Naive B cell (primary cell): ENCODE measurements at regions not wholly inside any gene's neighbourhood (a gene's known extent, or its start where the extent isn't known, plus 50 kb on each side); places are given as distances from the start of the nearest gene placed in this dataset.

Experiments used
- ATAC-seq, 2 donors: fragments of 150-1000 bp; cut with Tn5 transposase; 2 replicates each; pipeline ENCODE4 v1.10.0; 2021; ENCODE audit warnings: low read depth in 2 of 2, mild to moderate bottlenecking in 2 of 2, moderate library complexity in 2 of 2
- DNase-seq: peaks from one replicate; pipeline ENCODE4 v3.0.0; 2022
- H3K27ac Mint-ChIP-seq, 6 donors: one replicate each; pipeline ENCODE4 v1.8.0; 2020 to 2022; ENCODE audit warnings: mild to moderate bottlenecking in 6 of 6, mixed read lengths in 6 of 6, moderate library complexity in 5 of 6, inconsistent platforms in 2 of 6
- H3K27me3 Mint-ChIP-seq, 3 donors: one replicate each; pipeline ENCODE4 v1.8.0; 2021 to 2022; ENCODE audit warnings: mixed read lengths in 3 of 3, mild to moderate bottlenecking in 1 of 3
- H3K36me3 Mint-ChIP-seq, 2 donors: one replicate each; pipeline ENCODE4 v1.8.0; 2020 to 2022; ENCODE audit warnings: mixed read lengths in 2 of 2, inconsistent platforms in 1 of 2, mild to moderate bottlenecking in 1 of 2
- H3K4me1 Mint-ChIP-seq, 3 donors: one replicate each; pipeline ENCODE4 v1.8.0; 2020 to 2022; ENCODE audit warnings: mixed read lengths in 3 of 3, inconsistent platforms in 1 of 3, mild to moderate bottlenecking in 1 of 3, moderate library complexity in 1 of 3
- H3K4me3 Mint-ChIP-seq, 8 donors: one replicate each; pipeline ENCODE4 v1.8.0; 2020 to 2022; ENCODE audit warnings: mild to moderate bottlenecking in 8 of 8, mixed read lengths in 8 of 8, moderate library complexity in 8 of 8, inconsistent platforms in 2 of 8
- H3K9me3 Mint-ChIP-seq, 7 donors: one replicate each; pipeline ENCODE4 v1.8.0; 2020 to 2022; ENCODE audit warnings: mixed read lengths in 7 of 7, mild to moderate bottlenecking in 5 of 7, inconsistent platforms in 2 of 7, moderate library complexity in 1 of 7

DNA sequence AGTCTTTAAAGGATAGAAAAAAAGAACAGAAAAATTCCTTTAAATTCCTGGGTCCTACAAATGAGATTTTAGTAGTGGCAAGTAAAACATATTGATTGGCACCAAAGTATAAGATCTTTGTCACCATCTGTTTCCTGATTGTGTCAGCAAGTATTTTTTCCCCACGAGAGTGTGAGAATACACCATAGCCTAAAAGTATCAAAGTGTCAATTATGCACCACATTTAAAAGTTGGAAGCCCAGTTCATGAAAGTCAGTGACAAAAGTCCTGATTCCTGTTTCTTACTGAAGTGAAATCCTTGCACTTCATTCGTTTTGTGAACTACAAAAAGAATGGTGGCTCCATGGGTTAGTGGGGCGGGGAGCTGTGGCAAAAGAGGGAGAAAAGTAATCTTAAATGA, 83.8 kb upstream of the DPH6 start:
- no peak overlapping the region for H3K27ac Mint-ChIP-seq

GRCh38 chr15:35630532-35630931, 84.6 kb upstream of the DPH6 start:
- no peaks in the 10 kb centered on the region for H3K36me3 Mint-ChIP-seq
- DNase-seq (no peak), ATAC-seq (no peak)
- no peak overlapping the region for H3K4me3 Mint-ChIP-seq
- H3K4me1 Mint-ChIP-seq = no peaks in the 10 kb centered on the region
- H3K27ac Mint-ChIP-seq = no peak overlapping the region
- H3K9me3 Mint-ChIP-seq = peaks cover 0 to 7% (median 0%) of the 10 kb centered on the region in 7 donors
- H3K27me3 Mint-ChIP-seq = peaks cover 10 to 20% (median 13%) of the 10 kb centered on the region in 3 donors

More for the DNA sequence above, 83.8 kb upstream of the DPH6 start:
- Mint-ChIP-seq H3K4me3 (no peak overlapping the region), H3K27me3 (peaks cover 5 to 20% (median 10%) of the 10 kb centered on the region in 3 donors), H3K4me1 (no peaks in the 10 kb centered on the region), H3K9me3 (peaks cover 0 to 7% (median 0%) of the 10 kb centered on the region in 7 donors), H3K36me3 (no peaks in the 10 kb centered on the region)
- ATAC-seq (no peak), DNase-seq (no peak)

DNA sequence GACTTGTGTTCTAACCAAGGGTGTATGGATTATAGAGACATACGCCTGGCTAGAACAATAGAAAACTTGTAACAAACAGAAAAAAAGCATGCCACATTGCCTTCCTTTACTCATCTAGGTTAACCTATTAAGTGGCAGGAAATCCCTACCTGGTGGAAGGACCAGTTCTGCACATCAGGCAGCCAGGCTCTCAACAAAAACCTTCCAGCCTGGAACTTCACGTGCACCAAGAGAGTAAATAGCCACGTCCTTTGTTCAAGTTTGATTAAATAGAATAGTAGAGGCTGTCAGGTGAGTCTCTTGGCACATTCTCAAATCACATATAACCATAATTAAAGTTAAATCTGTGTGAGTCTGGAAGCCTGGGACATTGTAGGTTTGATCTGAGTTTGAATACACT, 85.0 kb upstream of the DPH6 start:
- no peaks in the 10 kb centered on the region for H3K4me1 Mint-ChIP-seq
- no peak overlapping the region for H3K4me3 Mint-ChIP-seq
- ATAC-seq (no peak), DNase-seq (no peak)
- H3K27ac Mint-ChIP-seq = peak overlapping the region in 1 of 6 donors; percentile 7
- peaks cover 10 to 20% (median 15%) of the 10 kb centered on the region in 3 donors for H3K27me3 Mint-ChIP-seq
- peaks cover 0 to 7% (median 0%) of the 10 kb centered on the region in 7 donors for H3K9me3 Mint-ChIP-seq
- H3K36me3 Mint-ChIP-seq = no peaks in the 10 kb centered on the region

DNA sequence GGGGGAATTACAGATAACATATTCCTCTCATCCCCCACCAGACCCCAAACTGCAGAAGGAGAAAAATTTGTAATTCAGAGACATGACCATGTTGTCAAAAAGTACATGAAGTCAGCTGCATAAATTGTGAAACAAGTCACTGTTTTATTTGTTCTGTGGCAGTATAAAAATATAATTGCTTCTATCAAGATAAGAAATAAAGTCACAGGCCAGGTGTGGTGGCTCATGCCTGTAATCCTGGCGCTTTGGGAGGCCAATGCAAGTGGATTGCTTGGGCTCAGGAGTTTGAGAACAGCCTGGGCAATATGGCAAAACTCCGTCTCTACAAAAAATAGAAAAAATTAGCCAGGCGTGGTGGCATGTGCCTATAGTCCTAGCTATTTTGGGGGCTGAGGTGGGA, 87.7 kb upstream of the DPH6 start:
- no peak overlapping the region for H3K27ac Mint-ChIP-seq
- no peaks in the 10 kb centered on the region for H3K36me3 Mint-ChIP-seq
- H3K4me3 Mint-ChIP-seq = no peak overlapping the region
- ATAC-seq (no peak), DNase-seq (no peak)
- peaks cover 10 to 15% (median 12%) of the 10 kb centered on the region in 3 donors for H3K27me3 Mint-ChIP-seq
- peaks cover 0 to 10% (median 2%) of the 10 kb centered on the region in 7 donors for H3K9me3 Mint-ChIP-seq
- H3K4me1 Mint-ChIP-seq = no peaks in the 10 kb centered on the region

GRCh38 chr15:35646790-35647189, 100.8 kb upstream of the DPH6 start:
- Mint-ChIP-seq H3K4me3 (no peak overlapping the region), H3K27me3 (peaks cover 0 to 9% (median 8%) of the 10 kb centered on the region in 3 donors), H3K36me3 (peaks cover 0 to 8% of the 10 kb centered on the region in 2 donors), H3K9me3 (peaks cover 2 to 27% (median 11%) of the 10 kb centered on the region in 7 donors), H3K4me1 (no peaks in the 10 kb centered on the region), H3K27ac (no peak overlapping the region)
- DNase-seq (no peak), ATAC-seq (no peak)

GRCh38 chr15:35647303-35647702, 101.3 kb upstream of the DPH6 start:
- H3K36me3 Mint-ChIP-seq = peaks cover 0 to 5% of the 10 kb centered on the region in 2 donors
- ATAC-seq (no peak), DNase-seq (no peak)
- no peak overlapping the region for H3K27ac Mint-ChIP-seq
- H3K9me3 Mint-ChIP-seq = peaks cover 2 to 22% (median 11%) of the 10 kb centered on the region in 7 donors
- no peaks in the 10 kb centered on the region for H3K4me1 Mint-ChIP-seq
- peaks cover 0 to 9% (median 8%) of the 10 kb centered on the region in 3 donors for H3K27me3 Mint-ChIP-seq
- H3K4me3 Mint-ChIP-seq = no peak overlapping the region

DNA sequence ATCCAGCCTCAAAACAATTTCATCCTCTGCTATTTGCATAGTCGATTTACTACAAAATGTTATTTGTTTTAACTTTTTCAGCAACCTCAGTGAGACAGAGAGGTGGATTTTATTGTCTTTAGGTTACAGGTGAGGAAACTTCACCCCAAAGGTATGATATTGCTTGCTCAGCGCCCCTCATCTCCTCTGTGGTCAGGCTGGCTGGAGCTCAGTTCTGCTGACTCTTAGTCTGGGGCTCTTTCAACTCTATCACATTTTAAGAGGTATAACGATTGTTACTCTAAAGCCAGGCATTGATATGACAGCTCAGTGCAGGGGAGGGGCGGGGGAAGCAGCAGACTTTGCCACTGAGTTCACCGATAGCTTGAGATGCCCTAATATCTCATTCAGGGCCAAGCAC, 103.0 kb upstream of the DPH6 start:
- Mint-ChIP-seq H3K4me1 (no peaks in the 10 kb centered on the region), H3K9me3 (peaks cover 0 to 11% (median 7%) of the 10 kb centered on the region in 7 donors), H3K27ac (no peak overlapping the region), H3K36me3 (no peaks in the 10 kb centered on the region), H3K4me3 (no peak overlapping the region), H3K27me3 (peaks cover 0 to 9% (median 8%) of the 10 kb centered on the region in 3 donors)
- DNase-seq = no peak
- ATAC-seq = no peak

DNA sequence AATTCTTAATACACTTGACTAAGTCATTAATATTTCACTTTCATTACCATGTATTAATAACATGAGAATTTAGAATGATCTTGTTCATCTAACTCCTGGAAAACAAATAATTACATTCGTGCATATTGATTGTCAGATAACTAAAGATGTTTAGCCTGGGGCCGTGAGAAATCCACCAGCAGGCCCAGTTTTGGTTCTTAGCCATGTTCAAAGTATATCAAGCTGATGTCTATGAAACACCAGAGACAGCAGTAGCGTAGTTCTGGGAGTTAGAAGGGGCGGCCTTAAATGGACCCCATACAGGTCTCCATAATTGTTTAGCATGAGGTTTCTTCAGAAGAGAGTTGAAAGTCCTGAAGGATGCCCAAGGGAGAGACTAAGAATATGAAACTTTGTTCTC, 103.6 kb upstream of the DPH6 start:
- peaks cover 0 to 9% (median 7%) of the 10 kb centered on the region in 7 donors for H3K9me3 Mint-ChIP-seq
- peaks cover 0 to 9% (median 8%) of the 10 kb centered on the region in 3 donors for H3K27me3 Mint-ChIP-seq
- DNase-seq = no peak
- no peak for ATAC-seq
- no peak overlapping the region for H3K27ac Mint-ChIP-seq
- no peaks in the 10 kb centered on the region for H3K4me1 Mint-ChIP-seq
- no peaks in the 10 kb centered on the region for H3K36me3 Mint-ChIP-seq
- no peak overlapping the region for H3K4me3 Mint-ChIP-seq

DNA sequence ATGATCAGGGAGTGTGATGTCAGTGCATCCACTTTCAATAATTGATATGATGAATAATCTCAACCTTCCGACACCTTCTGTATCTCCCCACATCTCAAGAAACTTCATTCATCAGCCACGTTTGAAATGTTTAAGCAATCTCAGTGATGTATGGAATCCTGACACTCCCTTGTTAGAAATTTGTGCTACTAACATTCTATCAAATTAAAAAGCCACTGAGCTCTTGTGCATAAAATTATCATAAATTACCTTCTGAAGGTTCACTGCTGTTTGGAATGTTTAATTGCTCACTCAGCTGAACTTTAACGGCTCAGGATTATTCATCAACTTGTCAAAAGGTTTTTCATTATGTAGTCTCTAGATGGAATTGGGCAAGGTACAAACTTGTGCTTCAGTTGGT, 108.4 kb upstream of the DPH6 start:
- no peak overlapping the region for H3K27ac Mint-ChIP-seq
- peaks cover 0 to 9% (median 8%) of the 10 kb centered on the region in 3 donors for H3K27me3 Mint-ChIP-seq
- no peaks in the 10 kb centered on the region for H3K4me1 Mint-ChIP-seq
- H3K4me3 Mint-ChIP-seq = no peak overlapping the region
- H3K36me3 Mint-ChIP-seq = no peaks in the 10 kb centered on the region
- DNase-seq = no peak
- ATAC-seq = no peak
- H3K9me3 Mint-ChIP-seq = peaks cover 0 to 8% (median 3%) of the 10 kb centered on the region in 7 donors

- peaks cover 0 to 3% (median 0%) of the 10 kb centered on the region in 7 donors for H3K9me3 Mint-ChIP-seq
- H3K4me3 Mint-ChIP-seq = no peak overlapping the region
- ATAC-seq (no peak), DNase-seq (no peak)
- H3K27me3 Mint-ChIP-seq = no peaks in the 10 kb centered on the region
- H3K36me3 Mint-ChIP-seq = no peaks in the 10 kb centered on the region
- no peaks in the 10 kb centered on the region for H3K4me1 Mint-ChIP-seq
- H3K27ac Mint-ChIP-seq = no peak overlapping the region
Measured at GRCh38 chr15:35657679-35658311, 111.8 kb upstream of the DPH6 start.

GRCh38 chr15:35663956-35664355, 118.0 kb upstream of the DPH6 start:
- Mint-ChIP-seq H3K4me3 (no peak overlapping the region), H3K27ac (peak overlapping the region in 1 of 6 donors; percentile 1), H3K36me3 (no peaks in the 10 kb centered on the region), H3K27me3 (no peaks in the 10 kb centered on the region), H3K4me1 (no peaks in the 10 kb centered on the region), H3K9me3 (peaks cover 0 to 3% (median 0%) of the 10 kb centered on the region in 7 donors)
- DNase-seq (no peak), ATAC-seq (no peak)

- peaks cover 0 to 3% (median 0%) of the 10 kb centered on the region in 7 donors for H3K9me3 Mint-ChIP-seq
- peaks cover 0 to 6% (median 0%) of the 10 kb centered on the region in 3 donors for H3K27me3 Mint-ChIP-seq
- no peak for ATAC-seq
- H3K36me3 Mint-ChIP-seq = no peaks in the 10 kb centered on the region
- DNase-seq = no peak
- no peak overlapping the region for H3K4me3 Mint-ChIP-seq
- no peak overlapping the region for H3K27ac Mint-ChIP-seq
- no peaks in the 10 kb centered on the region for H3K4me1 Mint-ChIP-seq
Measured at GRCh38 chr15:35665896-35666536, 120.1 kb upstream of the DPH6 start.

GRCh38 chr15:35667908-35668307, 121.9 kb upstream of the DPH6 start:
- Mint-ChIP-seq H3K4me1 (peaks cover 2 to 3% (median 3%) of the 10 kb centered on the region in 3 donors), H3K4me3 (no peak overlapping the region), H3K9me3 (peaks cover 0 to 3% (median 0%) of the 10 kb centered on the region in 7 donors), H3K27ac (no peak overlapping the region), H3K36me3 (no peaks in the 10 kb centered on the region), H3K27me3 (peaks cover 0 to 6% (median 0%) of the 10 kb centered on the region in 3 donors)
- ATAC-seq (no peak), DNase-seq (no peak)

DNA sequence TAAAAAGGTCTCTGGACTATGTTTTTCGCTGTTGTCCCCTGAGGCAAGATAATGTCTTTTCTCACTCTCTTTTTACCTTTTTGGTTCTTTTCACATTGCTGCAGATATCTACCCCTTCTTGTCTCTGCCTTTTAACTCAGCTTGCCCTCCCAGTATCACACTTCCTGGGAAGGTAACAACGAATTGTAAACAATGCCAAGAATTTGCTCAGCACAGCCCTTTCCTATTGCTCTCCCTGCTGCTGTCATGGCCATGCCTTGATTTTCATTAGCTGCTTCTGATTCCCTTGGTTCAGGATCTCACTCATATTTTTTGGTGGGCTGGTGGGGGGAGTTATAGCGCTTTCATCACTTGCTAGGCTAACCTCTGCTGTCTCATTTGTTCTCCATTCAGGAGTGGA, 123.1 kb upstream of the DPH6 start:
- no peak for ATAC-seq
- Mint-ChIP-seq H3K27ac (no peak overlapping the region), H3K9me3 (peaks cover 0 to 3% (median 0%) of the 10 kb centered on the region in 7 donors), H3K36me3 (no peaks in the 10 kb centered on the region), H3K4me1 (peaks cover 4 to 7% (median 6%) of the 10 kb centered on the region in 3 donors), H3K27me3 (peaks cover 0 to 6% (median 0%) of the 10 kb centered on the region in 3 donors), H3K4me3 (no peak overlapping the region)
- no peak for DNase-seq
